PFSK-1 (cell line): ENCODE measurements at regions not wholly inside any gene's neighbourhood (a gene's known extent, or its start where the extent isn't known, plus 50 kb on each side); places are given as distances from the start of the nearest gene placed in this dataset.

Source experiments
- POLR2AphosphoS5 ChIP-seq: IDR thresholded peaks from 2 replicates; pipeline ENCODE4 v1.6.1; 2012; ENCODE audit warnings: low read depth, mild to moderate bottlenecking, control low read depth, low read length, moderate library complexity
- REST ChIP-seq, 2 experiments: IDR thresholded peaks; 2 replicates each; pipeline versions ENCODE4 v1.6.1 to v1.8.0; 2011 to 2012; ENCODE audit warnings: low read depth in 2 of 2, low read length in 2 of 2, control low read depth in 1 of 2, inconsistent platforms in 1 of 2, mild to moderate bottlenecking in 1 of 2, moderate library complexity in 1 of 2; ENCODE audit not compliant: insufficient read depth in 1 of 2

DNA sequence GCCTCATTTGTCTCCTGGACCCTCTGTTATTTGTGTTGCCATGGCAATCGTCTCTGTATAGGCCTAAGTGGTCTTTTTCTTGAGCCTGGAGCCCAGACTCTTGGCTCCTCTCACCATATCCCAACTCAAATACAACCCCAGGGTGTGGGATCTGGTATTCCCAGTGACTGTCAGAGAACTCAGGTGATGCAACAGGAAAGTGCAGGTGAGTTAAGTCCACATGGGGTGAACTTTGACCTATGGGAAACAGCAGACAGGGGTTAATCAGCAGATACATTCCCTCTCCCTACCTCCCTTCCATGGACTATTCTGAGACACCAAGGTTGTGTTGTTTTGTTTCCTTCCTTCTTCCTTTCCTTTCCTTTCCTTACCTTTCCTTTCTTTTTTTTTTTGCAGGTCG lies 130.9 kb upstream of the RPS6KA3 start:
- no peak for TF ChIP-seq POLR2AphosphoS5
- TF ChIP-seq REST (IDR thresholded peaks at IDR 0.05; ENCODE audit: insufficient read depth in 1 of 2, low read depth in 2 of 2, low read length in 2 of 2), result no peak
